A673 (cell line): ENCODE measurements at regions not wholly inside any gene's neighbourhood (a gene's known extent, or its start where the extent isn't known, plus 50 kb on each side); places are given as distances from the start of the nearest gene placed in this dataset.

Experiments used
- EZH2 ChIP-seq: fragments of 200-600 bp; sonication (generic); IDR thresholded peaks from 2 replicates; pipeline ENCODE4 v1.6.1; 2017; ENCODE audit warnings: borderline replicate concordance, low read depth, mild to moderate bottlenecking, mixed read lengths, antibody characterized with exemption, low read length; ENCODE audit not compliant: poor library complexity, severe bottlenecking
- TF ChIP-seq, protein P1 (sequence below): fragments of 300-800, 200-600 bp; sonication (generic); conservative IDR thresholded peaks from 2 replicates; pipeline ENCODE4 v1.5.1; 2017; ENCODE audit warnings: low read depth, mild to moderate bottlenecking, antibody characterized with exemption, low read length, moderate library complexity, mixed read lengths

DNA sequence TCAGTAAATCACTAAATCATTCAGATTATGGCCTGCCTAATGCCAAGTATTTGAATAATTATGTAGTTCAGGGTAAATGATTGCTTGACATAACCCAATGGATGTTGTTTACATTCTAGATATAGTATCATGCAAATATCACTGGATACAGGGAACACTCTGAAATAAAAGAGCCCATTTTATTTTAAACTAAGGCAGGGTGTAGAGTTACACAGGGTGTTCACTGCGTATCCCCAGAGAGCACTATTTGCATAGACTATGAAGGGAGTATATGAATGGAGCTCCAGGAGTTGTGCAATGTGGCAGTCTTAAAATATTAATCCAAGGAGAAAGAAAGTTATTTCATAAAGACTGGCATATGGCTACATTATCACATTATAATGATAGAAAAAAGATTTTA is 701.1 kb upstream of the KLHL29 start:
- TF ChIP-seq, protein P1, sequence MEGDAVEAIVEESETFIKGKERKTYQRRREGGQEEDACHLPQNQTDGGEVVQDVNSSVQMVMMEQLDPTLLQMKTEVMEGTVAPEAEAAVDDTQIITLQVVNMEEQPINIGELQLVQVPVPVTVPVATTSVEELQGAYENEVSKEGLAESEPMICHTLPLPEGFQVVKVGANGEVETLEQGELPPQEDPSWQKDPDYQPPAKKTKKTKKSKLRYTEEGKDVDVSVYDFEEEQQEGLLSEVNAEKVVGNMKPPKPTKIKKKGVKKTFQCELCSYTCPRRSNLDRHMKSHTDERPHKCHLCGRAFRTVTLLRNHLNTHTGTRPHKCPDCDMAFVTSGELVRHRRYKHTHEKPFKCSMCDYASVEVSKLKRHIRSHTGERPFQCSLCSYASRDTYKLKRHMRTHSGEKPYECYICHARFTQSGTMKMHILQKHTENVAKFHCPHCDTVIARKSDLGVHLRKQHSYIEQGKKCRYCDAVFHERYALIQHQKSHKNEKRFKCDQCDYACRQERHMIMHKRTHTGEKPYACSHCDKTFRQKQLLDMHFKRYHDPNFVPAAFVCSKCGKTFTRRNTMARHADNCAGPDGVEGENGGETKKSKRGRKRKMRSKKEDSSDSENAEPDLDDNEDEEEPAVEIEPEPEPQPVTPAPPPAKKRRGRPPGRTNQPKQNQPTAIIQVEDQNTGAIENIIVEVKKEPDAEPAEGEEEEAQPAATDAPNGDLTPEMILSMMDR: no peak
- TF ChIP-seq EZH2: no peak
